ENCODE measurements at regions not wholly inside any gene's neighbourhood (a gene's known extent, or its start where the extent isn't known, plus 50 kb on each side); places are given as distances from the start of the nearest gene placed in this dataset.

DNA sequence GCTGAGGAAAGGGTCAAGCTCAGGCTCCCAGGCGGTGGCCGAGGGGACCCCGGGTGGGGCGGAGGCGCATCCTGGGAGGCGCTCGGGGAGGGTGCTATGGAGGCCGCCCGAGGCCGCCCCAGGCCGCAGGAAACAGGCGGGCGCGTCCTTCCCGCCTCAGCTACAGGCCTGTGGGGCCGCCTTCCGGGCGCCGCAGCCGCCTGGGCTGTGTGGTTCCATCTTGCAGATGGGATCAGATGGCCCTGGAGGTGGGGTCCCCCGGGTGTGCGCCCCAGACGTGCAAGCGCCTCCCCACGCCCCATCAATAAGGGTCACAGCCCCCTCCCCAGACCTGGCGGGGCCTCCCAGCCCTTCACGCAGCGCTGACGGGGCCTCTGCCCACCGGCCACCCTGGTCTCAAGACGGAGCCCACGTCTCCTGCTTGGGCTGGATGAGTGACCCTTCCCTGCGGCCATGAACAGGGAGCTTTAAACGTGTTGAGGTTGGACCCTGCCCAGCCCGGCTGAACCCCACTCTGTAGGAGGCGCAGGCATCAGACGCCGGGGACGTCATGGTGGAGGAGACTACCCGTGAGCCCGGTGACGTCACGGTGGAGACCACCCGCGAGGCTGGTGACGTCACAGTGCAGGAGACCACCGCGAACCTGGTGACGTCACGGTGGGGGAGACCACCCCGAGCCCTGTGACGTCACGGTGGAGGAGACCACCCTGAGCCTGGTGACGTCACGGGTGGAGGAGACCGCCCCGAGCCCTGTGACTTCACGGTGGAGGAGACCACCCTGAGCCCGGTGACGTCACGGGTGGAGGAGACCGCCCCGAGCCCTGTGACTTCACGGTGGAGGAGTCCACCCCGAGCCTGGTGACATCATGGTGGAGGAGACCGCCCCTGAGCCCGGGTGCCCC, 267.0 kb downstream of the DLL1 start:
- no peak for DNase-seq
- intact Hi-C loops (cut with DNase I, micrococcal nuclease), result no loop called here
- ATAC-seq, result no peak

DNA sequence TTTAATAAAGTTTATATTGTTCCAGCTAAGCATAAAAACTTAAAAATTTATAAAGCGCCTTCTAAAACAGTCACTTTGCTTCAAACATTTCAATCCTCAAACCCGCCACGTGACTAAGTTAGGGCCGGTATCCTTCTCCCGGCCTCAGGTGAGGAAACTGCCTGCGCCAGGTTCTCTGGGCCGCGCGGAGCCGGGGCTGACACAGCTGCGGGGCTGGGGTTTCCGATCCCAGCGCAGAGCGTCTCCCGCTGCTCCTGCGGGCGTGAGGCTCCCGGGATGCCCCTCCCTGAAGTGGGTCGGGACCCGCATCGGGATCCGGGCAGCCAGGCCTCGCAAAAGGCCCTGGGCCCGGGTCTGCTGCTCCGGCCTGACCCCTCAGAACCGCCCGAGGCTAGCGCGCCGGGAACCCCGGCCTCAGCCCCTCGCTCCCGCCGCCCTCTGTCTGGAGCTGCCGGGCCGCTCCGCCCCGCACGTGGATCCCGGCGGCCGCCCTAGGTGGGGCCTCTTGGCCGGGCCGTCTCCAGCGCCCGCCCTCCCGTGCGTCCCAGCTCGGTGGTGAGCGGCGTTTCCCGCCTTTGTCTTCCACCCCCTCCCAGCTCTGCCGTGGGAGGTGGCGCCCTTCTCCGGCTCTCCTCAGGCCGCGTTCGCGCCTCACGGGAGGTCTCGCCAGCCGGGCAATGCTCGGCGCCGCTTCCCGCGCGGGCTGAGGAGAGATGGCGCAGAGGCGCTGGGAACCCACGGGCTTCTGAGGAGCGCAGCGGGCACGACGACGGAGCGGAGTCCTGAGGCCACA, 267.9 kb downstream of the DLL1 start:
- ATAC-seq, result no peak
- DNase-seq, result no peak
- intact Hi-C loops (cut with DNase I, micrococcal nuclease), result no loop called here

DNA sequence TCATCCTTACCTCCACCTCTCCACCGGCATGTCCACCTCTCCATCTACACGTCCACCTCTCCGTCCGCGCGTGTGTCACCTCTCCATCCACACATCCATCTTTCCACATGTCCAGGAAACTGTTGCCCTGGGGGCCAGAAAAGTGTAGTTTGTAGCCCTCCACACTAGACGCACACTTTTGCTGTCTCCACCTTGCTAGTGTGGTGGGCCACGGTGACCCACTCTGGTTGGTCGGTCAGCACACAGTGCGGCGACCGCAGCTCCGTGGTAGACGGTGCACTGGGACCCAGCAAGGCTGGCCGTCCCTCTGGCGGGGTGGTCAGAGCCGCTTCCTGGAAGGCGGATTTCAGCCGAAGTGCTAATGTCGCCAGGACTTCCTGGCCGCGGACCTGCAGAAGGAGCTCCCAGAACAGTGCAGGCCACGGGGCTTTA, 268.6 kb downstream of the DLL1 start:
- ATAC-seq (no peak), DNase-seq (no peak)
- intact Hi-C loops (cut with DNase I, micrococcal nuclease), result no loop called here

DNA sequence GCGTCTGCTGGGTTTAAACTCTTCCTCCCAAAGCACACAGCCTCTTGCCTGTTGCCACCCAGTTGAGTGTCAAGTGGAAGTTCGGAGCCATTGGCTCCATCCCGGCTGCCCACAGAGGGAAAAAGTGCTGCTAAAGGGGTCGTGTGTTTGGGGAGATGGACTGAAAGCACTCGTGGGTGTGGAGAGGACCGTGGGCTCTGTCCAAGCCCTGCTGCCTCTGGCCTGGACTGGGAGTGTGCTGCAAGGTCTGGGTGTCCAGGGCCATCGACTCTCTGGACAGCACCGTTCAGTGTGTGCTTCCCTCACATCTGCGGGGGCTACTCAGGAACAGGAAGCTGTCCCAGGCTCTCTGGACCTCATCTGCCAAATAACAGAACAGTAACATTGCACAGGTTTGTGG, 269.3 kb downstream of the DLL1 start:
- ATAC-seq (no peak), DNase-seq (no peak)
- intact Hi-C loops (cut with DNase I, micrococcal nuclease), result no loop called here

DNA sequence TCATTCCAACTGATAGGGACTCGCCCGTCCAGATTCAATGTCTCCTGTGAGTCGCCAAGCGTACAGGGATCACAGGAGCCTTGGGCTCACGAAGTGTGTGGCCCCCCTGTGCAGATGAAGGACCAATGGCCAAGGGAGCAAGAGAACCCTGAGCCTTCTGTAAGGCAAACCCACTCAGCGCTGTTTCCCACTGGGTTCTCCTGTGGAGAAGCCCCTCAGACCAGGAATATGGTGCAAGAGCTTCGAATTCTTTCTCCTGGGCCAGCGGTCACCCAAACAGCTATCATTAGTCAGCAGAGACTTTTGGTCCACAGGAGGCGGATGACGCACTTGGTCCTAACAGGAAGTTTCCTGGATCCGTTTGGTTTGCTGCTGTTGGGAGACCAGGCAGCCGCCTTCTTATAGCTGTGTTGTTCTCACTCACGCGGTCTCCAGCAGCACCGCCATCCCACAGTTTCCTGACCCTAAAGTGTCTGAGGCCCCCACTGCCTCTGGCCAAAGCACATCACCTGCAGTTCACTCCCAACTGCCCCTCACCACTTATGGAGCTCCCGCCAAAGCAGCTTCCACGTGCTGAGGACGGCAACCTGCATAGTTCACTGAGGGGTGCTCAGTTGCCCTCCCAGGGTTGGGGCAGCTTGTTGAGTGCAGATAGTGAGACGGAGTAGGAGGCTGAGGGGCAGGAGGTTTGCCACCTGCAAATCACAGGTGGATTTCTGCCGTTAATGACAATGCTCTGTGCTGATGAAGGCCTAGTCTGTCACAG, 268.6 kb downstream of the ERMARD start:
- ATAC-seq (no peak), DNase-seq (no peak)
- intact Hi-C loops (cut with DNase I, micrococcal nuclease), result no loop called here

DNA sequence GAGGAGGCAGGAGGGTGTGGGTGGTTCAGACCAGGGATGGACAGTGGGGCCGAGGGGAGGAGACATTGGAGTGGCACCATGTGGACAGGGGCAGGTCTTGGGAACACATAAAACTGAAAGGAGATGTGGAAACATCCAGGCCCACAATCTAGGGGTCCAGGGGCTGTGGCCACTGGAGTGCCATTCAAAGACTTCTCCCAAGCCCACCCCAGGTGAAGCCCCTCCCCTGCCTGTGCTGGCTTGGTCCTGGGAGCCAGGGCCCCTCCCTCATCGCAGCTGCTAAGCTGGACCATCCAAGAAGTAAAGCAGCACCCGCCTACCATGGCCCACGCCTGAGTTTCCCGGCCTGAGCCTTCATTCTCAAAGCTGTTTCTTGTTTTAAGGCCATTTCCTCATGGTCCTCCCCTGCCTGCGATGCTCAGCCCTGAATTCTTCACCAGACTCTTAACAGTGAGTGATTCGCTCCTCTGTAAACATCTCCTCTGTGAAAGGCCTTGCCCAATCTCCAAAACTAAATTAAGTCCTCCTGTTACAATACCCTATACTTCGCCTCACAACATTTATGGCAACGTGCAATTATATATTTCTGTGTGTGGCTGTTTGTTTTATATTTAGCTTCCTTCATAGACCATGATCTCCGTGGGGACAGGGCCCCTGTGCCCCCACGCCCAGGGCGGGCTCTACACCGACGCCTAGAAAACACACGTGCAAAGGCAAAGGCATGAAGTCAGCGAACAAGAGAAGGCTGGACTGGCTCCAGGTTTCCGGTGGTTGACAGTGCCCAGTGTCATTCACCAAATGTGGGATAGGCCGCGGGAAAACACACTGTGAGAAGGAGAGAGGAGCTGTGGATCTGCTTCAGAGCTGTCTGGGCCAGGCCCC, 267.8 kb downstream of the ERMARD start:
- ATAC-seq, result no peak
- DNase-seq, result no peak

DNA sequence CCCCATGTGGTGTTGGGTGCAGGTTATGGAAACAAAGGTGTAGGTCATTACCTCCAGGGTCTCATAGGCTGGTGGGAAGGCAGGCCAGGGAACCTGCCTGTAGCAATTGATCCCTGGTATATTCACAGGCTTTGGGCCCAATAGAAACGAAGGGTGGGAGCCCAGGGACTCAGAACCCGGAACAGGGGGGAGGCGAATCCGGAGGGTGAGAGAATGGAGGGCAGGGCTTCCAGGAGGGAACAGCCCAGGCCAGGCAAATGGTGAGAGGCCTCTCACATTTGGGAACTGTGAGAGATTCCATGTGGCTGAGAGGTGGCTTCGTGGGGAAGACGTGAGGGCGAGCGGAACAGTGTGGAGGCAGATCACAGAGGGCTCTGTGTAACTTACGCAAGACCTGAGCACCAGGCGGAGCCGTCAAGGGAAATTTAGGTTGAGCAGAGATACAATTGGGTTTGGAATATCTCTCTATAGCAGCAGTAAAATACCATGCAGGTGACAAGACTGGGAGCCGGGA, 267.1 kb downstream of the ERMARD start:
- no peak for DNase-seq
- intact Hi-C loops (cut with DNase I, micrococcal nuclease), result no loop called here
- ATAC-seq, result no peak

More for the DNA sequence above, 267.8 kb downstream of the ERMARD start:
- intact Hi-C loops (cut with DNase I, micrococcal nuclease), result no loop called here

DNA sequence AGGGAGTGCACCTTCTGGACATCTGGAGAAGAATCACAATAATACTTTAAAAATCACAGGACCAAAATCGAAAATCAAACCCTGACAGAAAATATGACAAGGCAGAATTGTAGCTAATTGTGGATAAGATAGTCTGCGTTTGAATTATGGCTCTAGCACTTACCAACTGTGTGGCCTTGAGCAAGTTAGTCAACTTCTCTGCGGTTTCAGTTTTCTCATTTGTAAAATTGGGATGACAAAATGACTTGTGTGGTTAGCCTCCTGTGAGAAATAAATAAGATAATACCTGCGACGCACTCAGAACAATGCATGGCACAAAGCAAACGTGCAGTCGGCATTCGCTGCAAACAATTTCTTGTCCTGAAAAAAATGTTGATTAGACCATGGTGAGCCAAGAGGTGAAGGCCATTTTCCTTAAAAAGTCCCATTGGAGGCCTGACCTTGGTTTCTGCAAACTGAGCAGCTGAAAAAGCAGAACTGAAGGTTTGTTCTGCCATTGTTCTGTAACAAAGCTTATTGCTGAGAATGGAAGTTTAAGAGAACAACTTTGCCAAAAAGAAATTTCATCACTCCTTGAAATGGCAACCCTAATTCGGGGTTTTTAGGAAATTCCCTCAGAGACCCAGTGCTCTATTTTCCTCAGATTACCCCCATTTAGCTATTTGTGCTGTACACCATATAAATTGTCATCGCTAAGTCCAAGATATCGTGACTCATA, 266.3 kb downstream of the ERMARD start:
- ATAC-seq (no peak), DNase-seq (no peak)
- intact Hi-C loops (cut with DNase I, micrococcal nuclease), result no loop called here

DNA sequence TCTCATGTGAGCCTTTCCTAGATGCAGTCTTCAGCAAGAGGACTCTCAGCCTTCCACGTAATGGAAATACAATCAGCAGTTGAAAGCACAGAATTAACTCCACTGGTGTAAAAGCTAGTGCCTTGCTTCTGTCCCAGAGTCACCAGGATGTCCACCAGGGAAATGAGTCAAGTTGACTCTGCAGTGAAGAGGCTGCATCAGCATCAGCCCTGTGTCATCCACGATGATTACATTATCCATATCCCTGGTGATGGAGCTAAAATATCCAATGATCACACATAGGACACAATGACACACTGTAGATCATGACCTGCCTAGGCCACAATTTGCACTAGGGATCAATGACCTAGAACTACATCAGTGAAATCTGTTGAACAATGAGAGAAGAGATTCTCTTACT, 262.4 kb downstream of the ERMARD start:
- intact Hi-C loops (cut with DNase I, micrococcal nuclease), result no loop called here
- no peak for ATAC-seq
- DNase-seq, result no peak

DNA sequence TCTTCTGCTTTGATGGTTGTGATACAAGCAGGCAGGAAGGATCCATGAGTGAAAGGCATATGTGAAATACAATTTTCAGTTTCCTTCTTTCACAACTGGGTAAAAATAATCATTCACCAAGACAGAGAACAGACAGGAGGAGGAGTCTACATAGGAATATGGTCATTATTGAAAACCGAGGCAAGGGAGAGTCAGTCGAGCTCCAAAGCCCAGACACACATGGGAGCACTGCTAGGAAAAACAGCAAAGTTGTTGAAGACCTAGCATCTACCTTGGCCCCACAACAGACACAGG, 260.6 kb downstream of the ERMARD start:
- intact Hi-C loops (cut with DNase I, micrococcal nuclease), result no loop called here
- DNase-seq, result no peak
- no peak for ATAC-seq

DNA sequence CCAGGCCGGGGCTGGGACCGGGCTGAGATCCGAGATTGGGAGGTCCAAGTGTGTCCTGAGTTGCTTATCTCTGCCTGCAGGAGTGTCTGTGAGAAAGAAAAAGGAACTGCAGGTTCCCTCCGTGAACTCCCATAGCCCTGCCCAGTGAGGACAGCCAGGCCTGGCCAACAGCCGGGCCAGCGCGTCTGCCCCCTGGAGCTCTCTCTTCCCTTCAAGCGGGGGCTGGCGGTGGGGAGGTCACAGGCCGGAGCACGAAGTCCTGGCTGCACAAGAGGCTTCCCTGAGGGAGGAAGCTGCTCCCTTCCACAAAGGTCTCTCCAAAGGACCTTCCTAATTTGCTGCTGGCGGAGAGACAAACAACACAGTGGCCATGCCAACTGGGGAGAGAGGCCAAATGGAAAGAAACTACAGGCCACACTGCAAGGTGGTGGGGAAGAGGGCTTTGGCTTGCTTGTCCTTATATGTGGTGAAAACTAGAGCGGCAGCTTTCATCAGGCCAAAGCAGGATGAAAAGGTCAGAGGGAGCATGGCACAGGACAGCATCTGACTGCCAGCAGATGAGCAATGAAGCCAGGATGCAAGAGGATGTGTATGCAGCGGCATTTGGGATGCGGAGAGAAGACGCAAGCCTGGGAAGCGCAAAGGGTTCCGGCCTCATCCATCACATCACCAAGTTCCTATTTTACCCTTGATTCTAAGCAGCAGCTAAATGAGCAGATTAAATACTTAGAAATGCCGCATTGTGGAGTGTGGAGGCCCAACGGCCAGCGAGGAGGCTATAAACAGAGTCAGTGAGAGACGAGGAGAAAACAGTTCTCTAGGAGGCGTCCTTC, 260.0 kb downstream of the ERMARD start:
- intact Hi-C loops (cut with DNase I, micrococcal nuclease), result no loop called here
- ATAC-seq, result no peak
- no peak for DNase-seq

DNA sequence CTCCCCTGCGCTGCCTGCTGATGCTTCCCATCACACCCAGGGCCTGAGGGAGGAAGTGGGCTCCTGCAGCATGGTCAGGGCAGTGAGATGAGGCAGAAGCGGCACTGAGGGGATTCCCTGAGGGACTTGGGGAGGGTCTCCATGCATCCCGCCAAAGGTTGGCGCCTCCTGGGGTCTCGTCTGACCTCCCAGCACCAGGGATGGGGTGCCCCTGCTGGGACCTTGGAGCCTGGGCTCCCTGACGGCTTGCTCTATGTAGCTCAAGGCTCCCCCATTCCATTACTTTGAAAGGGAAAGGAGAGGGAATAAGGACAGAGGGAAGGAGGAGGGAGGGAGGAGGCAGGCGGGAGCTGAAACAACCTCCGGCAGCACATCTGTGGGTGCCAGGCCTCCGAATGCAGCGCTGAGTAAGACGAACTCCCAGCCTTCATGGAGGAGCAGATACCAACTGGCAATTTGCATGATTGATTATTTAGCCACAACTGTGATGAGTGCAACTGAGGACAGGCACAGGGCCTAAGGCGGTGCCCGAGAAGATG, 259.3 kb downstream of the ERMARD start:
- DNase-seq (no peak), ATAC-seq (no peak)
- intact Hi-C loops (cut with DNase I, micrococcal nuclease), result no loop called here

DNA sequence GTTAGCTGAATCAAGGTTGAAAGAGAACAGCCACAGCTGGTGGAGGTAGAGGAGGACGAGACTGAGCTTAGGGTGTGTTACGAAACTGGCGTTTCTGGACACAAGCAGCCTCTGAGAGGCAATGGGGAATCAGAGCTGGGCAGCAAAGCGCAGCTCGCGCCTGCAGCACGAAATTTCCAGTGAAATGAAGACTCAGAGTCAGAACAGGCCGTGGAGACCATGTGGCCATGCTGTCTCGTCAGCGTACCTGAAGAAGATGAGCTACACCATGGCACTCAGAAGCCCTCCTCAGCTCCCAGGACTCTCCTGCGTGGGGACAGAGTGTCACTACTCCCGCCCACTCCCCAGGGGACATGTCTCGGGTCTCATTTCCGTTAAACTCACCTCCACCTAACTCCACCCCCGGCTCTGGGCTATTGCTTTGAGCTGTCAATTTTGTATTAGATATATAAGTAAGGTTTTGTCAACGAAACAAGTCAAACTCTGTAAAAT, 256.9 kb downstream of the ERMARD start:
- ATAC-seq (no peak), DNase-seq (no peak)
- intact Hi-C loops (cut with DNase I, micrococcal nuclease), result no loop called here

DNA sequence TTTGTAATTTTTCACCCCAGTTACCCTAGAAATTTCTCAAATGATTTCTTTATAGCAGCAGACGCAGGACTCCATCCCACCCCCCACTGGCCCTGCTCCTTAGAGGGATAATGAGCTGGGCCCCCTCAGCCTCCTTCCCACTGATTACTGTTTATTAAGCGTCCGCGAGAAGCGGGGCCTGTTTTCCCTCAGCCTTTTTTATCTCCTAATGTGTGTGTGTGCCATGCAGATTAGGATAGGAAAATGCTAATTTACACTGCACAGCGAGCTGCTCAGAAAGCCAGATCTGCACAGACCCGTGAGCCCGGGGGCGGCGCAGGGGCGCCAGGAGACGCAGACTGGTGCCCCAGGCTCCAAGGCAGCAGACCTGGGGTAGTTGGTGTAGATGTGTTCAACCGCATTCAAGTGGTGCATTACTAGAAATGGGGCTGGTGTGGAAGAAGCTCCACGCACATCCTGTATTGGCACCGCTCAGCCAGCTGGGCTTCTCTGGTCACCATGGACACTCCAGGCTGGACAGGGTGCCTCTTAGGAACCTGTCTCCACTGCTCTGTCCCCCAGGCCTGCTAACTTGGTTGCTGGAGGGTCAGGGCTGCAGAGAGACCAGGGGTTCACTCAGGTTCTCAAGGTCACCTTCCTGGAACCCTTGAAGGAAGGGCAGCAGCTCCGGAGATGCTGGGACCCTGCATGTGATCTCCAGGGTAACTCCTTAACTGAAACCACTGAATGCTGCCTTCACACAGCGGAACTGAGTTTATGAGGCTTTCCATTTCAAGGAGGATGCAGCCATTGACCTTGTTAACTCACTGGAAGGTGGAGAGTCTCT, 256.3 kb downstream of the ERMARD start:
- DNase-seq, result no peak
- no peak for ATAC-seq
- intact Hi-C loops (cut with DNase I, micrococcal nuclease), result no loop called here

DNA sequence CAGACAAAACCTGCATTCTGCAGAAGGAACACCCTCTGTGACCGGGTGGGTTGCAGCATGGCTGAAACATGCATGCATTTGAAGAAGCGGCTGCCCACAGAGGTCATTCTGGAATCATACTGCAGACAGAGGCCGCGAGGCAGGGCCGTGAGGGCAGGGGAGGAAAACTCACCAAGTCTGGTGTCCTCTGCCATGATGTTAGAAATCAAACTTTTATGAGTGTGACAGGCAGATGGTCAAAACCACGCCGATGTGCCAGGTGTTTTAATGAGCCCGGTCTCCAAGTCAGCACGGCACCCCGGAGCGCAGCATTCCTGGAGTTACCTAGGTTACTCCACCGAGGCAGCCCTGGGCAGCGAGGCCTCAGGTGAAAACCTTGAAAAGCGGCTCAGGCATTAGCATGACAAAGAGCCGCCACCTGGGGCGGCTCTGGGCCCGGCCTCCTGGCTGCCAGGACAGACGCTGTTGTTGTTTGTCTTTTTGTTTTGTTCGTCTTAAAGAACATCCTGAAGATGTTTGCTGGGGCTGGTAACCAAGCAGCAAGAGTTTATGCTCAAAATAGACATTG, 255.6 kb downstream of the ERMARD start:
- ATAC-seq (no peak), DNase-seq (no peak)
- intact Hi-C loops (cut with DNase I, micrococcal nuclease), result no loop called here
